Thyroid gland (tissue), 4 donors: ENCODE measurements at regions not wholly inside any gene's neighbourhood (a gene's known extent, or its start where the extent isn't known, plus 50 kb on each side); places are given as distances from the start of the nearest gene placed in this dataset.

Experiments used
- DNase-seq, 2 donors: peaks; one replicate each; pipeline ENCODE4 v3.0.0-alpha.2; 2019
- H3K27ac ChIP-seq, 3 donors: fragments of 200-600 bp; sonication (generic); 1 replicate in 2 of 3; 2 replicates in 1 of 3; pipeline ENCODE4 v1.5.1; 2016 to 2019; ENCODE audit warnings: mild to moderate bottlenecking in 1 of 3, moderate library complexity in 1 of 3
- H3K27me3 ChIP-seq: fragments of 200-600 bp; sonication (generic); one replicate; pipeline ENCODE4 v1.5.1; 2019
- H3K36me3 ChIP-seq, 2 donors: fragments of 200-600 bp; sonication (generic); one replicate each; pipeline ENCODE4 v1.5.1; 2016 to 2019
- H3K4me1 ChIP-seq, 2 donors: fragments of 200-600 bp; sonication (generic); one replicate each; pipeline ENCODE4 v1.5.1; 2017 to 2019
- H3K4me3 ChIP-seq, 3 donors: fragments of 200-600 bp; sonication (generic); replicated peaks in 1 of 3; 1 replicate in 2 of 3; 2 replicates in 1 of 3; pipeline ENCODE4 v1.5.1; 2016; ENCODE audit warnings: mild to moderate bottlenecking in 1 of 3
- H3K9me3 ChIP-seq: fragments of 200-600 bp; sonication (generic); one replicate; pipeline ENCODE4 v1.5.1; 2017
- POLR2A ChIP-seq, 2 donors: fragments of 450-650 bp; IDR thresholded peaks; one replicate each; pipeline ENCODE4 v1.6.1; 2017; ENCODE audit warnings: antibody characterized with exemption in 2 of 2, mild to moderate bottlenecking in 2 of 2, moderate library complexity in 1 of 2
- WGBS, 2 donors: methylation state at CpG; one replicate each; pipeline ENCODE4 v1.1.5; 2017; 5-methylcytosine and 5-hydroxymethylcytosine counted together
- intact Hi-C: fragments of 100-400 bp; cut with DNase I; formaldehyde crosslinking; loops from one replicate; pipeline ENCODE4 v1.15.1; 2023
- TF ChIP-seq, protein P1 (sequence below), 6 experiments: fragments of 200-600 bp in 3 of 6; fragments of 450-650 bp in 3 of 6; sonication (generic) in 3 of 6; IDR thresholded peaks; one replicate each; pipeline ENCODE4 v1.5.1; 2016 to 2019; ENCODE audit warnings: antibody characterized with exemption in 6 of 6, mild to moderate bottlenecking in 2 of 6, inconsistent platforms in 1 of 6, moderate library complexity in 1 of 6

DNA sequence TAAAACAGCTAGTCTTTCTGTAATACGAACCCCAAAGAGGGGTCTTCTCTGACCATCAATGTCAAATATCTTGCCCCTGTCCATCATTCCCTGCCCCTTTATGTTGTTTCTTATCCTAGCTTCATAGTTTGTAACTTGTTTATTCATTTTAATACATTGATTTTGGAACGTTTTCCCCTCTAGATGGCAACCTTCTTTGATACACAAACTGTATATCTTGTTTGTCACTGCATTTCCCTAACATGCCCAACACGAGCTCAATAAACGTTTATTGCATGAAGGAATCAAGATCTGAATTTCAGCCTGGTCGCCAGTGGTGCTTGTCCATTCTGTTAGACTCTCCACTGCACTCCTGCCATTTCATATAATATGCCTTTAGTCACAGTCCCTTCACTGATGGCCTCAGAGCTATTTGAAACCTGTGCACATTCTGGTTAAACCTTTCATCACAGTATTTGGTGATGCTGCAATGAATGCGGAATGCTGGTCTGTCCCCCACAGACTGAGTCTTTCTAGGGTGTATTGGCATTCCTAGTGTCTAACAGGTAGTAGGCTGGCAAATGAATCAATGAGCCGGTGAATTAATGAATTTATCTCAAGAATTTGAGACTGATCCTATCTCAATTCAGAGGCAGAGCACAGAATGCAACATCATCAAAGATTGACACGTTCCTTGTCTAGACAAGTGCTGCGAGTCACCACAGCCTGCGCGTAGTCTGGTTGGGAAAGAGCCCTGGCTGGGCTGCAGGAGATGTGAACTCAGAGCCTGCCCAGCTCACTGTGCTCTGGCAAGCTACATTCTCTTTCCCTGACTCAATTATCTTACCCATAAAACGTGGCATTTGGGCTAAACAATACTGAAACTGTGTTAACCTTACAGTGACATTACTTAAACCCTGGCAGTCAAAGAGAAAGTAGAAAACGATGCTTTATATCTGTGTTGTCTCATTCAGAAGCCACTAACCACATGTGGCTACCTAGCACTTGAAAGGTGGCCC is 55.2 kb upstream of the FRMD4A start:
- 70 to 84% methylated on average over 13 of the region's 13 CpGs for WGBS, 2 donors
- DNase-seq = no peak
- TF ChIP-seq, protein P1, sequence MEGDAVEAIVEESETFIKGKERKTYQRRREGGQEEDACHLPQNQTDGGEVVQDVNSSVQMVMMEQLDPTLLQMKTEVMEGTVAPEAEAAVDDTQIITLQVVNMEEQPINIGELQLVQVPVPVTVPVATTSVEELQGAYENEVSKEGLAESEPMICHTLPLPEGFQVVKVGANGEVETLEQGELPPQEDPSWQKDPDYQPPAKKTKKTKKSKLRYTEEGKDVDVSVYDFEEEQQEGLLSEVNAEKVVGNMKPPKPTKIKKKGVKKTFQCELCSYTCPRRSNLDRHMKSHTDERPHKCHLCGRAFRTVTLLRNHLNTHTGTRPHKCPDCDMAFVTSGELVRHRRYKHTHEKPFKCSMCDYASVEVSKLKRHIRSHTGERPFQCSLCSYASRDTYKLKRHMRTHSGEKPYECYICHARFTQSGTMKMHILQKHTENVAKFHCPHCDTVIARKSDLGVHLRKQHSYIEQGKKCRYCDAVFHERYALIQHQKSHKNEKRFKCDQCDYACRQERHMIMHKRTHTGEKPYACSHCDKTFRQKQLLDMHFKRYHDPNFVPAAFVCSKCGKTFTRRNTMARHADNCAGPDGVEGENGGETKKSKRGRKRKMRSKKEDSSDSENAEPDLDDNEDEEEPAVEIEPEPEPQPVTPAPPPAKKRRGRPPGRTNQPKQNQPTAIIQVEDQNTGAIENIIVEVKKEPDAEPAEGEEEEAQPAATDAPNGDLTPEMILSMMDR (IDR thresholded peaks at IDR 0.05) = no peak
- TF ChIP-seq POLR2A (IDR thresholded peaks at IDR 0.05) = no peak
- no peaks in the 10 kb centered on the region for H3K9me3 ChIP-seq
- peaks cover 0 to 4% of the 10 kb centered on the region in 2 donors for H3K4me1 ChIP-seq
- no peaks in the 10 kb centered on the region for H3K36me3 ChIP-seq
- H3K4me3 ChIP-seq = no peak overlapping the region
- intact Hi-C loops = no loop called here
- no peaks in the 10 kb centered on the region for H3K27me3 ChIP-seq
- H3K27ac ChIP-seq = no peak overlapping the region

DNA sequence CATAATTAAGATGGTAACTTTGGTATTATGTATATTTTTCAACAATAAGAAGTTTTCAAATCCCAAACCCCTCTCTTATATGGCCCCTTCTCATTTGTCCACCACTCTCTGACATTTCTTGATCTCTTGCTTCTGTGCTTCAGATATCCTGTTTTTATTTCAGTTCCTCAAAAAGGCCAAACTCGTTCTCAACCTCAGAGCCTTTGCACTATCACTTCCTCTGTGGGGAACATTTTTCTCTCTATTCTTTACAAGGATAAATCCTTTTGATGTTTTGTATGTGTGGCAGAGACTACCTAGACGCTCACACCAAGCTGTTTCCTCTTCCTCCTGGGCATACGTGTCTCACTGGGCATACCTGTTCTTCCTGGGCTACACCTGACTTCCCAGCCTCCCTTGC is 54.2 kb upstream of the FRMD4A start:
- no peaks in the 10 kb centered on the region for H3K9me3 ChIP-seq
- DNase-seq = no peak
- H3K4me1 ChIP-seq = peaks cover 0 to 4% of the 10 kb centered on the region in 2 donors
- H3K4me3 ChIP-seq = no peak overlapping the region
- H3K36me3 ChIP-seq = no peaks in the 10 kb centered on the region
- TF ChIP-seq POLR2A (IDR thresholded peaks at IDR 0.05) = no peak
- TF ChIP-seq, protein P1 (IDR thresholded peaks at IDR 0.05) = no peak
- H3K27me3 ChIP-seq = no peaks in the 10 kb centered on the region
- intact Hi-C loops = no loop called here
- 56 to 75% methylated on average over 3 of the region's 3 CpGs for WGBS, 2 donors
- H3K27ac ChIP-seq = no peak overlapping the region

DNA sequence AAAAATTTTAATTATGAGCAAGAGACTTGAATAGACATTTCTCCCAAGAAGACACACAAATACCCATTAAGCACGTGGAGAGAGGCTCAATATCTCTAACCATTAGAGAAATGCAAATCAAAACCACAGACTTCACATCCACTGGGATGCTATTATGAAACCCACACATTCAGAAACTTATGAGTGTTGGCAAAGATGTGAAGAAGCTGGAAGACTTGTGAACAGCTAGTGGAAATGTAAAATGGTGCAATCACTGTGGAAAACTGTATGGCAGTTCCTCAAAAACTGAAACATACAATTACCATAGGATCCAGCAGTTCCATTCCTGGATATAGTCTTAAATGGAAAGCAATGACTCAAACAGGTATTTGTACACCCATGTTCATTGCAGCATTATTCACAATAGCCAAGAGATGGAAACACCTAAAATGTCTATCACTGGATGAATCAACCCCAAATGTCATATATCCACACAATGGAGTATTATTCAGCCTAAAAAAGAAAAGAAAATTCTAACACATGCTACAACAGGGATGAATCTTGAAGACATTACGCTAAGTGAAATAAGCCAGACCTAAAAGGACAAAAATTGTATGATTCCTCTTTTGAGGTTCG is 53.5 kb upstream of the FRMD4A start:
- peaks cover 0 to 4% of the 10 kb centered on the region in 2 donors for H3K4me1 ChIP-seq
- no peak for DNase-seq
- H3K27me3 ChIP-seq = no peaks in the 10 kb centered on the region
- intact Hi-C loops = no loop called here
- H3K4me3 ChIP-seq = no peak overlapping the region
- 84 to 85% methylated on average over 3 of the region's 3 CpGs for WGBS, 2 donors
- no peaks in the 10 kb centered on the region for H3K9me3 ChIP-seq
- no peaks in the 10 kb centered on the region for H3K36me3 ChIP-seq
- no peak overlapping the region for H3K27ac ChIP-seq
- TF ChIP-seq, protein P1 (IDR thresholded peaks at IDR 0.05) = no peak
- TF ChIP-seq POLR2A (IDR thresholded peaks at IDR 0.05) = no peak

DNA sequence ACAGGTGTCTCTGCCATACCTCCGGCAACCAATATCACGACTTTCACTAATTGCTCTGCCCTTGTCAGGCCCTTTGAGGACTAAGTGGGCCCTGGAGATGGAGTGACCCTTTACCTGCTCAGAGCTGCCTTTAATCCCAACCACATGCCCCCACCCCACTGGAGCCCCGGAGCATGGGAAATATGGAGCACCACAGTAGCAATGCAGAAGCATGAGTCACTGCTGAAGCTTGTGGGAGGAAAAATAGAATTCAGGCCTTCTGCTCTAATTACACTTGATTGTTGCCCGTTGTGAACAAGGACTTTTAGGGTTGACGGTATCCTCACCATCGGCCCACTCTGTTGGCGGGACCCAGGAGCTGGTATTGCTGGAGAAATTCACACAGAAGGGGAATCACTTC is 52.5 kb upstream of the FRMD4A start:
- DNase-seq = no peak
- TF ChIP-seq POLR2A (IDR thresholded peaks at IDR 0.05) = no peak
- TF ChIP-seq, protein P1 (IDR thresholded peaks at IDR 0.05) = no peak
- Histone ChIP-seq H3K4me1 (peaks cover 0 to 4% of the 10 kb centered on the region in 2 donors), H3K27ac (no peak overlapping the region), H3K9me3 (no peaks in the 10 kb centered on the region), H3K4me3 (no peak overlapping the region), H3K27me3 (no peaks in the 10 kb centered on the region), H3K36me3 (no peaks in the 10 kb centered on the region)
- 92 to 94% methylated on average over 7 of the region's 7 CpGs for WGBS, 2 donors
- intact Hi-C loops = no loop called here

DNA sequence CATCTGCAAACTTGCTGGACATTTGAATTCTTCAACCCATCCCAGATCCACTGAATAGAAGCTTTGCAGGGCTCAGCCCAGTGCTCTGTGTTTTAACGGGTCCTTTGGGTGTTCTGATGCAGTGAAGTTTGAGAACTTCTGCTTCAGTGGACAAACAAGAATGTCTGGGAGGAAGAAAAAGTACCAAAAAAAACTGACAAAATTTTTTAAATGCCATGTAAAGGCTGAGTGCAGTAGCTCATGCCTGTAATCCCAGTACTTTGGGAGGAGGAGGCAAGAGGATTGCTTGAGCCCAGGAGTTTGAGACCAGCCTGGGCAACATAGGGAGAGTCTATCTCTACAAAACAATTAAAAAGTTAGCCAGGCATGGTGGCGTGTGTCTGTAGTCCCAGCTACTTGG is 51.8 kb upstream of the FRMD4A start:
- peak in 1 of 2 donors; percentile 5 for DNase-seq
- no peak for TF ChIP-seq POLR2A (IDR thresholded peaks at IDR 0.05)
- TF ChIP-seq, protein P1 (IDR thresholded peaks at IDR 0.05) = no peak
- Histone ChIP-seq H3K36me3 (no peaks in the 10 kb centered on the region), H3K4me3 (no peak overlapping the region), H3K9me3 (no peaks in the 10 kb centered on the region), H3K27me3 (no peaks in the 10 kb centered on the region), H3K4me1 (peaks cover 0 to 4% of the 10 kb centered on the region in 2 donors), H3K27ac (no peak overlapping the region)
- intact Hi-C loops = no loop called here
- 34 to 37% methylated on average over 2 of the region's 2 CpGs for WGBS, 2 donors
